OCI-LY7 (cell line): ENCODE measurements at regions not wholly inside any gene's neighbourhood (a gene's known extent, or its start where the extent isn't known, plus 50 kb on each side); places are given as distances from the start of the nearest gene placed in this dataset.

ENCODE experiments used
- BruUV-seq: library from RNA; stranded (reverse); fragments of 400-500 nt; replicated peaks from 2 replicates; lab custom pipeline; 2021; lab: Mats Ljungman, UMichigan
- CTCF ChIA-PET: fragments of 300-600 bp; sonication (Branson Sonifier 250); formaldehyde crosslinking; loops from one replicate; lab custom pipeline; 2022; ENCODE audit warnings: antibody characterized with exemption; ENCODE audit not compliant: unreplicated experiment; lab: Charles Lee
- POLR2A ChIA-PET: fragments of 300-600 bp; sonication (Branson Sonifier 250); formaldehyde crosslinking; loops from one replicate; lab custom pipeline; 2022; ENCODE audit warnings: antibody characterized with exemption; lab: Charles Lee
- DNase-seq: peaks from one replicate; pipeline ENCODE4 v3.0.0-alpha.2; 2015; ENCODE audit warnings: low spot score
- H2AFZ ChIP-seq: fragments of 200-600 bp; sonication (generic), shearing (Covaris generic); 2 replicates; pipeline ENCODE4 v1.6.1; 2014; ENCODE audit warnings: mild to moderate bottlenecking, antibody characterized with exemption, low read length, moderate library complexity
- H3K27ac ChIP-seq: fragments of 200-600 bp; sonication (generic); 2 replicates; pipeline ENCODE4 v1.5.1; 2014; ENCODE audit warnings: mixed run types, low read depth, mild to moderate bottlenecking, moderate library complexity, low read length, inconsistent platforms; ENCODE audit not compliant: poor library complexity, severe bottlenecking
- H3K36me3 ChIP-seq: fragments of 200-600 bp; sonication (generic); 2 replicates; pipeline ENCODE4 v1.6.1; 2014; ENCODE audit warnings: mild to moderate bottlenecking, antibody characterized with exemption, low read length, moderate library complexity, mixed read lengths; ENCODE audit not compliant: insufficient read depth
- H3K4me1 ChIP-seq: fragments of 200-600 bp; sonication (generic); 2 replicates; pipeline ENCODE4 v1.5.1; 2014; ENCODE audit warnings: mild to moderate bottlenecking, low read length; ENCODE audit not compliant: insufficient read depth, poor library complexity, severe bottlenecking
- H3K4me2 ChIP-seq: fragments of 200-600 bp; sonication (generic); 2 replicates; pipeline ENCODE4 v1.6.1; 2014; ENCODE audit warnings: mild to moderate bottlenecking, low read length
- H3K4me3 ChIP-seq: fragments of 200-600 bp; sonication (generic); 2 replicates; pipeline ENCODE4 v1.5.1; 2014; ENCODE audit warnings: mild to moderate bottlenecking, low read depth, low read length; ENCODE audit not compliant: poor library complexity, severe bottlenecking
- H3K79me2 ChIP-seq: fragments of 200-600 bp; sonication (generic); 2 replicates; pipeline ENCODE4 v1.6.1; 2016; ENCODE audit warnings: low read depth, mild to moderate bottlenecking, low read length, moderate library complexity, mixed read lengths; ENCODE audit not compliant: insufficient read depth
- H3K9me2 ChIP-seq: fragments of 200-600 bp; sonication (generic); 2 replicates; pipeline ENCODE4 v1.6.1; 2016; ENCODE audit warnings: mild to moderate bottlenecking, low read length, mixed read lengths; ENCODE audit not compliant: insufficient read depth
- H3K9me3 ChIP-seq: fragments of 200-600 bp; sonication (generic); 2 replicates; pipeline ENCODE4 v1.6.1; 2014; ENCODE audit warnings: mild to moderate bottlenecking, mixed run types, low read length, mixed read lengths
- H4K20me1 ChIP-seq: fragments of 200-600 bp; sonication (generic); 2 replicates; pipeline ENCODE4 v1.6.1; 2014; ENCODE audit warnings: mild to moderate bottlenecking, antibody characterized with exemption, low read length, moderate library complexity, mixed read lengths; ENCODE audit not compliant: insufficient read depth
- EZH2phosphoT487 ChIP-seq: fragments of 200-600 bp; sonication (generic); IDR thresholded peaks from 2 replicates; pipeline ENCODE4 v1.6.1; 2018; ENCODE audit warnings: low read depth, borderline replicate concordance, mild to moderate bottlenecking, mixed run types, antibody characterized with exemption, low read length, moderate library complexity, mixed read lengths
- intact Hi-C: fragments of 100-400 bp; cut with micrococcal nuclease; formaldehyde crosslinking; loops from one replicate; pipeline ENCODE4 v1.10.0; 2022; ENCODE audit not compliant: unreplicated experiment
- TF ChIP-seq, protein P1 (sequence below): fragments of 200-600 bp; sonication (generic); conservative IDR thresholded peaks from 2 replicates; pipeline ENCODE4 v1.5.1; 2014; ENCODE audit warnings: mild to moderate bottlenecking, antibody characterized with exemption, low read length, moderate library complexity, mixed read lengths

- Histone ChIP-seq H3K4me1 (no peaks in the 10 kb centered on the region), H3K79me2 (no peaks in the 10 kb centered on the region), H3K4me2 (no peak overlapping the region), H3K9me3 (no peaks in the 10 kb centered on the region), H3K36me3 (no peaks in the 10 kb centered on the region), H3K27ac (no peak overlapping the region), H4K20me1 (no peaks in the 10 kb centered on the region), H3K4me3 (no peak overlapping the region), H2AFZ (no peak overlapping the region), H3K9me2 (no peaks in the 10 kb centered on the region)
- CTCF ChIA-PET: no interaction called here
- TF ChIP-seq, protein P1, sequence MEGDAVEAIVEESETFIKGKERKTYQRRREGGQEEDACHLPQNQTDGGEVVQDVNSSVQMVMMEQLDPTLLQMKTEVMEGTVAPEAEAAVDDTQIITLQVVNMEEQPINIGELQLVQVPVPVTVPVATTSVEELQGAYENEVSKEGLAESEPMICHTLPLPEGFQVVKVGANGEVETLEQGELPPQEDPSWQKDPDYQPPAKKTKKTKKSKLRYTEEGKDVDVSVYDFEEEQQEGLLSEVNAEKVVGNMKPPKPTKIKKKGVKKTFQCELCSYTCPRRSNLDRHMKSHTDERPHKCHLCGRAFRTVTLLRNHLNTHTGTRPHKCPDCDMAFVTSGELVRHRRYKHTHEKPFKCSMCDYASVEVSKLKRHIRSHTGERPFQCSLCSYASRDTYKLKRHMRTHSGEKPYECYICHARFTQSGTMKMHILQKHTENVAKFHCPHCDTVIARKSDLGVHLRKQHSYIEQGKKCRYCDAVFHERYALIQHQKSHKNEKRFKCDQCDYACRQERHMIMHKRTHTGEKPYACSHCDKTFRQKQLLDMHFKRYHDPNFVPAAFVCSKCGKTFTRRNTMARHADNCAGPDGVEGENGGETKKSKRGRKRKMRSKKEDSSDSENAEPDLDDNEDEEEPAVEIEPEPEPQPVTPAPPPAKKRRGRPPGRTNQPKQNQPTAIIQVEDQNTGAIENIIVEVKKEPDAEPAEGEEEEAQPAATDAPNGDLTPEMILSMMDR: no peak
- TF ChIP-seq EZH2phosphoT487: no peak
- no peak for DNase-seq
- intact Hi-C loops: no loop called here
- POLR2A ChIA-PET: interaction anchor here (0.8 kb wide), 1 partner anchor 600 kb away, joined by 4 read pairs; no protein-coding TSS in a partner anchor
- BruUV-seq: no TSS peak
Observed at GRCh38 chr2:219876931-219877330, 249.5 kb downstream of the SLC4A3 start.

- H3K79me2 ChIP-seq: no peaks in the 10 kb centered on the region
- no peak overlapping the region for H2AFZ ChIP-seq
- POLR2A ChIA-PET: no interaction called here
- H3K9me3 ChIP-seq: no peaks in the 10 kb centered on the region
- intact Hi-C loops: no loop called here
- no peaks in the 10 kb centered on the region for H3K36me3 ChIP-seq
- CTCF ChIA-PET: no interaction called here
- no peaks in the 10 kb centered on the region for H3K9me2 ChIP-seq
- BruUV-seq: no TSS peak
- H3K4me1 ChIP-seq: no peaks in the 10 kb centered on the region
- no peak for DNase-seq
- no peak overlapping the region for H3K27ac ChIP-seq
- no peak for TF ChIP-seq EZH2phosphoT487
- TF ChIP-seq, protein P1: no peak
- no peak overlapping the region for H3K4me3 ChIP-seq
- no peaks in the 10 kb centered on the region for H4K20me1 ChIP-seq
- H3K4me2 ChIP-seq: no peak overlapping the region
Observed at GRCh38 chr2:219877728-219878127, 250.3 kb downstream of the SLC4A3 start.

DNA sequence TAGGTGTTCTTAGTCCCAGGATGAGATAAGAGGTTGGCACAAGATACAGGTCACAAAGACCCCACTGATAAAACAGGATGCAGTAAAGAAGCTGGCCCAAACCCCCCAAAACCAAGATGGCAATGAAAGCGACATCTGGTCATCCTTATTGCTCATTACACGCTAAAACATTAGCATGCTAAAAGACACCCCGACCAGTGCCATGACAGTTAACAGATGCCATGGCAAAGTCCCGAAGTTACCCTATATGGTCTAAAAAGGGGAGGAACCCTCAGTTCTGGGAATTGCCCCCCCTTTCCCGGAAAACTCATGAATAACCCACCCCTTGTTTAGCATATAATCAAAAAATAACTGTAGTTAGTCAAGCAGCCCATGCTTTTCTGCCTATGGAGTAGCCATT lies 251.1 kb downstream of the SLC4A3 start:
- no peak overlapping the region for H3K4me3 ChIP-seq
- ChIA-PET POLR2A (no interaction called here), CTCF (no interaction called here)
- TF ChIP-seq EZH2phosphoT487: no peak
- TF ChIP-seq, protein P1: no peak
- H3K4me2 ChIP-seq: no peak overlapping the region
- intact Hi-C loops: no loop called here
- no TSS peak for BruUV-seq
- no peak overlapping the region for H3K27ac ChIP-seq
- no peaks in the 10 kb centered on the region for H3K4me1 ChIP-seq
- H3K9me3 ChIP-seq: no peaks in the 10 kb centered on the region
- no peaks in the 10 kb centered on the region for H3K36me3 ChIP-seq
- H2AFZ ChIP-seq: no peak overlapping the region
- no peaks in the 10 kb centered on the region for H4K20me1 ChIP-seq
- H3K9me2 ChIP-seq: no peaks in the 10 kb centered on the region
- no peak for DNase-seq
- no peaks in the 10 kb centered on the region for H3K79me2 ChIP-seq
